ENCODE measurements at regions not wholly inside any gene's neighbourhood (a gene's known extent, or its start where the extent isn't known, plus 50 kb on each side); places are given as distances from the start of the nearest gene placed in this dataset.

DNA sequence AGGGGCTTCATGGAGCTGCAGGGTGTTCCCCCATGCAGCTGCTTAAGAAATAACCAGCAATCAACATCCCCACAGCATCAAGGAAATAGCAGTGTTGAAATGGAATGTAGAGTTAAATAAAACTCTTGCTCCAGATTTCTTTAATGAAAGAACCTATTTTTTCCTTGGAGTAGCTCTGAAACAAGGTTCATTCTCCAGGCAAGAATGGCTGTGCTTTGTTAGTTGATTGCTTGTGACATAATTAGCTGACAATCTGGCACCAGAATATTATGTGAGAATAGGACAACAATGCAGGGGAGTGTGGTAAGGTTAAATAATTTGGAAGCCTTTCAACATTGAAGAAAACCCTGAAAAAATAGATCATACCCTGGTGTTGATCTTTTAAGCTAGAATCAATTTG, 254.2 kb upstream of the RRP15 start:
- DNase-seq, result no peak
- Histone ChIP-seq H3K4me1 (no peaks in the 10 kb centered on the region), H3K9me3 (no peaks in the 10 kb centered on the region)

DNA sequence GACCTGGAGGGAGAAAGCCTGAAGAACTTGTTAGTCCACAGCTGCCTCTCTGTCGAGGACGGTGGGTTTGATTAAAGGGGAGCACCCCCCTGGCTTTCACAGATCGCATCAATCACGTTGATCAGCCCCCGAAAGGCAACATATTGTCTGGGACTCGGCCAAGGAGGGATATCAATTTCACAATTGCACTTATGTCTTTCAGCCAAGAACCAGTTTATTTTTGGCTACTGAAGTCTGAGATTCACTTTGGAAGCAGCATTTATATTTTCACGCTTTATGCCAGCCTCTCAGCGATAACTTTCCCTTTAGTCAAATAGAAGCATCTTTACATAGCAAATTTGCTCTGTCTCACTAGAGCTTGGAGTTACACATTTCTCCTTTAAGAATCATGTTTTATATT, 253.2 kb upstream of the RRP15 start:
- Histone ChIP-seq H3K4me3 (no peak overlapping the region), H3K4me1 (no peaks in the 10 kb centered on the region), H3K36me3 (no peaks in the 10 kb centered on the region), H3K9me3 (no peaks in the 10 kb centered on the region), H3K27ac (no peak overlapping the region), H3K27me3 (no peaks in the 10 kb centered on the region)
- DNase-seq, result no peak
- whole genome bisulfite sequencing, 2 donors, result 29 to 30% methylated on average over 8 of the region's 8 CpGs
- no peak for ATAC-seq (ENCODE audit: low FRiP score in 2 of 2)
- TF ChIP-seq POLR2A (IDR thresholded peaks at IDR 0.05) (no peak), EP300 (IDR thresholded peaks at IDR 0.05) (no peak), POLR2AphosphoS5 (IDR thresholded peaks at IDR 0.05) (no peak)
- TF ChIP-seq, protein P1, sequence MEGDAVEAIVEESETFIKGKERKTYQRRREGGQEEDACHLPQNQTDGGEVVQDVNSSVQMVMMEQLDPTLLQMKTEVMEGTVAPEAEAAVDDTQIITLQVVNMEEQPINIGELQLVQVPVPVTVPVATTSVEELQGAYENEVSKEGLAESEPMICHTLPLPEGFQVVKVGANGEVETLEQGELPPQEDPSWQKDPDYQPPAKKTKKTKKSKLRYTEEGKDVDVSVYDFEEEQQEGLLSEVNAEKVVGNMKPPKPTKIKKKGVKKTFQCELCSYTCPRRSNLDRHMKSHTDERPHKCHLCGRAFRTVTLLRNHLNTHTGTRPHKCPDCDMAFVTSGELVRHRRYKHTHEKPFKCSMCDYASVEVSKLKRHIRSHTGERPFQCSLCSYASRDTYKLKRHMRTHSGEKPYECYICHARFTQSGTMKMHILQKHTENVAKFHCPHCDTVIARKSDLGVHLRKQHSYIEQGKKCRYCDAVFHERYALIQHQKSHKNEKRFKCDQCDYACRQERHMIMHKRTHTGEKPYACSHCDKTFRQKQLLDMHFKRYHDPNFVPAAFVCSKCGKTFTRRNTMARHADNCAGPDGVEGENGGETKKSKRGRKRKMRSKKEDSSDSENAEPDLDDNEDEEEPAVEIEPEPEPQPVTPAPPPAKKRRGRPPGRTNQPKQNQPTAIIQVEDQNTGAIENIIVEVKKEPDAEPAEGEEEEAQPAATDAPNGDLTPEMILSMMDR (IDR thresholded peaks at IDR 0.05), result no peak

More for the DNA sequence above, 254.2 kb upstream of the RRP15 start:
- ATAC-seq (ENCODE audit: low FRiP score in 2 of 2), result no peak
- no peak for TF ChIP-seq EP300 (IDR thresholded peaks at IDR 0.05)
- no peak for TF ChIP-seq POLR2A (IDR thresholded peaks at IDR 0.05)
- TF ChIP-seq, protein P1 (IDR thresholded peaks at IDR 0.05), result no peak
- no peak for TF ChIP-seq POLR2AphosphoS5 (IDR thresholded peaks at IDR 0.05)
- H3K4me3 ChIP-seq, result no peak overlapping the region
- no peak overlapping the region for H3K27ac ChIP-seq
- no peaks in the 10 kb centered on the region for H3K36me3 ChIP-seq
- H3K27me3 ChIP-seq, result no peaks in the 10 kb centered on the region

DNA sequence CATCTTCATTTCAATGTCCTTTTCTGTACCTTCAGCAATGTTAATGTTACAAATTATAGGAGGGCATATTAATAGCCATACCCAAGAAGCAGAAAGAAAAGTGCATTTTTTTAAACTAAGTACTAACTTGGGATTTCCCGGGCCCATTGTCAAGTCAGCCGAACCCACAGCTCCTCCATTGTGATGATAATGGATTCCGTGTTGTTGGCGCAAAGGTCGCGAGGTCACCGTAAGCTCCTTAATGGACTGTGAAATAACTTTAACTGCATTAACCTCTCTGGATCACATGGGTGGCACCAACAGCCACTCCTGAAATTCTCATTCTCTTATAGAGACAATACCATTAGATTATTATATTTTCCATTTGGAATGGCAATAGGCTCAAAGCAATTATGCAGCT, 250.6 kb upstream of the RRP15 start:
- Histone ChIP-seq H3K27me3 (no peaks in the 10 kb centered on the region), H3K4me3 (no peak overlapping the region), H3K4me1 (no peaks in the 10 kb centered on the region), H3K9me3 (peaks cover 0 to 5% (median 1%) of the 10 kb centered on the region in 4 donors), H3K27ac (no peak overlapping the region), H3K36me3 (no peaks in the 10 kb centered on the region)
- DNase-seq (no peak), ATAC-seq (ENCODE audit: low FRiP score in 2 of 2) (no peak)
- 65 to 67% methylated on average over 7 of the region's 7 CpGs for WGBS, 2 donors
- no peak for TF ChIP-seq EP300 (IDR thresholded peaks at IDR 0.05)
- TF ChIP-seq, protein P1 (IDR thresholded peaks at IDR 0.05), result no peak
- no peak for TF ChIP-seq POLR2AphosphoS5 (IDR thresholded peaks at IDR 0.05)
- no peak for TF ChIP-seq POLR2A (IDR thresholded peaks at IDR 0.05)

DNA sequence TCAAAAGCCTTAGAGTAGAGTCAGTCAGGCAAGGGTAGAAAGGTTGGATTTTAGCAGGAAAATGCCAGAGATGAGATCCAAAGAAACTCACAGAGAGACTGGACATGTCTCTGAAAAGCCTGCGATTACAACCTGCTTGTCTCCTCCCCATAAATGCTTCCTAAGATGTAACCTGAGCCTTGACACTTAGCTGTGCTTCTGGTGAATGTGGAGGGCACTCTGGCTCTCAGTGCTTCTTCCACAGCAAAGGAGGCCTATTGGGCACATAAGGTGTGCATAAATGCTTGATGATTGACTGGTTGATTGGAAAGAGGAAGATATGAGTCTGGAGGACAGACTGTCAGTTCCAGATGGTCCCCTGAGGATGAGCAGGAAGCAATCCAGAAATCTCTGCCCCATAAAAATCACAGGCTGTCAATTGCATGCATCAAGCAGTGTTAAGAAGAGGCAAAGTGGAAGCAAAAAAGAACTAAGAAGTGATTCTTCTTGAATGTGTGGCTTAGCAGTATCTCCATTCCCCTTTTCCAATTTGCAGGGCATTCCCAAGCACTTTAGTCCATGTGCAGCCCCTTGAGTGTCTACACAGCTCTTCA, 236.2 kb upstream of the RRP15 start:
- ATAC-seq (ENCODE audit: low FRiP score in 2 of 2), result no peak
- no peak for DNase-seq
- TF ChIP-seq POLR2A (IDR thresholded peaks at IDR 0.05) (no peak), EP300 (IDR thresholded peaks at IDR 0.05) (no peak), POLR2AphosphoS5 (IDR thresholded peaks at IDR 0.05) (no peak)
- TF ChIP-seq, protein P1 (IDR thresholded peaks at IDR 0.05), result no peak
- Histone ChIP-seq H3K27me3 (no peaks in the 10 kb centered on the region), H3K9me3 (no peaks in the 10 kb centered on the region), H3K27ac (no peak overlapping the region), H3K4me3 (no peak overlapping the region), H3K36me3 (no peaks in the 10 kb centered on the region), H3K4me1 (no peaks in the 10 kb centered on the region)
- whole genome bisulfite sequencing, 2 donors, result 57 to 67% methylated on average over 1 of the region's 1 CpG

DNA sequence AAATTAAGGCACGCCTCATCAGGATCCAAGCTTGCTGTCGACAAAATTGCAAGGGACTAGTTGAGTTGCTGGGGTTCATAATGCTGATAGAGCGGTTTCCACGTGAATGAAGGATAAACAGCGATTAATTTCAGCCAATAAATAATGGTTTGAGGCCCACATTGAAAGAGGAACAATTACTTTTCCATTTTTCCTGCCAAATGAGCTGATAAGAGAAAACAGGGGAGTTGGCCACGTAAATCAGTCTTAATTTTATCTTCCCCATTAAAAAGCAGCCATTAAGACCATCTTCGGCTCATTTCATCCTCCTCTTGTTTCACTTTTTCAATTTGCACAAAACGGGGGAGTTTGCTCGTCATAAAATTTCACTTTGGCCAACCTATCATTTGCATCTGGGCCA, 235.5 kb upstream of the RRP15 start:
- 64 to 68% methylated on average over 9 of the region's 9 CpGs for WGBS, 2 donors
- DNase-seq, result no peak
- H3K27ac ChIP-seq, result no peak overlapping the region

More for the DNA sequence above, 235.5 kb upstream of the RRP15 start:
- Histone ChIP-seq H3K27me3 (no peaks in the 10 kb centered on the region), H3K9me3 (no peaks in the 10 kb centered on the region), H3K36me3 (no peaks in the 10 kb centered on the region), H3K4me3 (no peak overlapping the region), H3K4me1 (no peaks in the 10 kb centered on the region)
- ATAC-seq (ENCODE audit: low FRiP score in 2 of 2), result no peak
- TF ChIP-seq, protein P1 (IDR thresholded peaks at IDR 0.05), result no peak
- TF ChIP-seq POLR2AphosphoS5 (IDR thresholded peaks at IDR 0.05) (no peak), EP300 (IDR thresholded peaks at IDR 0.05) (no peak), POLR2A (IDR thresholded peaks at IDR 0.05) (no peak)

All from upper lobe of left lung (tissue), 6 donors.